HG02763 (cell line): ENCODE measurements at regions not wholly inside any gene's neighbourhood (a gene's known extent, or its start where the extent isn't known, plus 50 kb on each side); places are given as distances from the start of the nearest gene placed in this dataset.

ENCODE experiments used
- ATAC-seq: cut with Tn5 transposase; IDR thresholded peaks from one replicate; pipeline ENCODE4 v1.9.1; 2021; ENCODE audit warnings: mild to moderate bottlenecking, moderate library complexity; ENCODE audit not compliant: unreplicated experiment

DNA sequence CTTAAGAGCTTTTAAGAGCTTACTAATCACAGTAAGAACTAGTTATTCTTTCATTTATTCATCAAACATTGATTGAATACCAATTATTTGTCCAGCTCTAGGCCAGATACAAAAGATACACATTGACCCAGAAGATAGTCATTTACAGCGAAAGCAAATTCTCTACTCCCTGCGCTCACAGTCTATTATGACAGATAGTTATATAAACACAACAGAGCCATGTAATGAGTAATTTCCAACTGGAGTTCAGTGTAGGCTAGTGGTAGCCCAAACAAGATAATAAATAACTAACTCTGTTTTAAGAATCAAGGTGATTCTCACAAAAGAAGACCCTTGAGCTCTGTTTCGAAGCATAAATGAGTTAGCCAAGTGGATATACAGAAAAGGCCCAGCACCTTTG lies 397.8 kb upstream of the TLE4 start:
- ATAC-seq = no peak

DNA sequence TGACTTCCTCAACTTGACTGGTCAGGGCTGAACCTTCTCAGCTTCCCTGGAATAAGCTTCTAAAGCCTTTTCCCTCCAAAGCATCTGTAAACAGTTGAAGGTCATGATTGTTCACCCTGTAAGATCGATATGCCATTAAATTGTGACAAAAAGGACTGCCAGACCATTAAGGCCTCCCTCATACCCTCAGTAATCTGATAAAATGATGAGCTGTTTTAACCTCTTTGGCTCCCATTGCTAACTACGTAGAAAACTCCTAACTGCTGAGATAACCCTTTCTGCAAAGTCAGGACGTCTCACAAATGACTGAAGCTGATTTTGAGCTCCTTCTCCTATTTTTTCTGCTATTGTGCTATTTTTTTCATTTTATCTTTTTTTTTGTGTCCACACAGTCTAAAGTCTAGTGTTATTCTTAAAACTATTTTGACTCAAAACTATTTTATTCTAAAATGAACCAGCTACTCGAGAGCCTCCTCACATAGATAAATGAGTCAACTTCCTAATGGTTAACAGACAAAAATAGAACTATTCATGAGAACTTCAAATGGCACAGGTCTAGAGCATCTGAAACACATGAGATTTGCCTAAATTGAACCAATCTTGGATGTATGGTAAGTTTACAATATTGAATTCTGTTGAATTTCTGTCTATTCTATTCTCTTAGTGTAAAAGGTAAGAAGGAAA lies 395.6 kb upstream of the TLE4 start:
- ATAC-seq = no peak

DNA sequence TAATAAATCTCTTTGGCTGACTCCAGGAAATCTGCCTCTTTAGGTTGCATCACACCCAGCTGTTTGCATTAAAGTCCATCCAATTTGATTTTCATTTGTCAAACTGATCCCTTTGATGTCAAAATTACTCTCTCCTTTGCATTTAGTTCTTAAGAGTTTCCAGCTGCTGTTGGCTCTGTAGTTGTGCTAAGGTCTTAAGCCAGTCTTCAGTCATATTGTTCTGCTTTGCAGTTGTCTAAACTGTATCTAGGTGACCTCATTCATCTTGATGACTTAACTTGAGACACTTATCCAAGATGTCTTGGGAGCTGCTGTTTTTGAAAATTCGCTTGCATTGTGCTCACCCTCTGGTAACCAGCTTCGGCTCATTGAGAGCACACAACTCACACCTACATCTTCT lies 386.9 kb upstream of the TLE4 start:
- ATAC-seq = no peak

DNA sequence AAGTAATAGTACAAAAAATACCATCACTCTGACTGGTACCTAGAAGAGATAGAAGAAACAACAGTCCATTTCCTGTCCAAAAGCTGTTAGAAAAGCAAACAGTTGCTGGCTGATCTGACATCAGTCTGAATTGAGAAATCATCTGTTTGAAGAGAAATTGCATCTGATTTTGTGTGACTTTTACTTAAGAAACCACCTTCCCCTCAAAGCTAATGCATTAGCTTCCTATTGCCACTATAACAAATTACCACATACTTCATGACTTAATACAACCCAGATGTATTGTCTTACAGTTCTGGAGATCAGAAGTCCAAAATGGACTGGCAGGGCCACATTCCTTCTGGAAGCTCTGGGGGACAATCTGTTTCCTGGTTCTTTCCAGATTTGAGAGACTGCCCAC lies 385.9 kb upstream of the TLE4 start:
- ATAC-seq = no peak

DNA sequence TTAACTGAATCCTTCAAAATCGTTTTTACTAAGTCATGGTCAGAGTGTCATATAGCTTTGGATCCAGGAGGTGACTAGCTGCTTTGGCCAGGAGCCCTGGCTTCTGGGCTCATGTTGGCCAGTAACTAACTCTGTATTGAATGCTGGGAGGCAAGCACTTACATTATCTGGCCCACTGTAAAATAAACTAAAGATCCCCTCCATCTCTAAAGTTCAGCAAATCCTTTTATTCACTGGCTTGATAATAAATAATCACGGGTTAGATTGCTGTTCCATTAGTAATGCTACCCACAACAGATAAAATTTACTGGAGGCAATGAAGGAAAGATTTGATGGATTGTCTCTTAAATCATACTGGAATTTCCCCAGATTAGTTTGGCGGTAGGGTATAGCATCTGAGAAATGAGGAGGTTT lies 382.2 kb upstream of the TLE4 start:
- no peak for ATAC-seq

DNA sequence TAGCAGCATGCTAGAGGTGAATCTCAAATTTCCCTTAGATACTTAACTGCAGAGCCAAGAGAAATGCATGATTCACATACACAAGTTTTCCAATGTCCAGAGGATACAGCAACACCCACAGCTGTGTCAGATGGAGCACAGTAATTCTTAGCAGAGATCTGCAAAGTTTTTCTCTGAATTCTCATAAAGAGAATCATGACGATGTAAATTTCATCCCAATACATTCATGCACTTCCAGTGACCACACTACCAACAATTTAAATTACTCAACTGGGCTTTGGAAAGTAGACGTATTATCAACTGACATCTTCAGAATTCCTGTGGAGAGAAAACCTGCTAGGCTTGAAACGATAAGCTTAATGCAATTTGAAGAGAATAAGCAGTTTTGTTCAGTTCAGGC lies 378.8 kb upstream of the TLE4 start:
- no peak for ATAC-seq

DNA sequence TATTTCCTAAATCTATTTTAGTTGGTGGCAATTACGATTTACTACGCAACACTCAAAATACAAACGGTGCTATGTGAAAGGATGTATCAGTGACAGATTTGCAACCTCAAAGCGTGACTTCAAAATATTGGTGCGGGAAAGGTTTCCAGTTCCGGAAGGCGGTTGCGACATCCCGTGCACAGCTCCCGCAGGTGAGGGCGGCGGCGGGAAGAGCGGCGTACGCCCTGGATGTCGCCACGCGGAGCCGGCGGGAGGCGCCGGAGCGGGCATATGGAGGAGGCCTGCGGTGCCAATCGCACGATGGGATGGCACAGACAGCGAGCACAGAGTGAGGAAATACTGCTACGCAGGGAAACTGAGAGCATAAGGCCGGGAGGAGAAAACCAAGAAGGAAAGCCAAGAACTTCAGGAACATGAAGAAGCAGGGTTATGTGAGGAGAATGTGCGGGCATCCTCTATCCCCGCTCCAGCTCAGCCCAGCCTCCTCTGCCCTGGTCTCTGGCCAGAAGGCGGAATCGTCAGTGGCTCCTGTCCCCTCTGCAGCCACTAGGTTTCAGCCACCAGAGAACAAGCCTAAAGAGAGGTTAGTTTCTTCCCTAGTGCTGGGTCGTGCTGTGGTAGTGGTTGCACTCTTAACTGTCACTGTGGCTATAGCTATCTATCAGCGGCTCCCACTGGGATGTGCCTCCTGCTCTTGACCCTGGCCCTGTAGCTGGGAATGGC lies 378.1 kb upstream of the TLE4 start:
- no peak for ATAC-seq

DNA sequence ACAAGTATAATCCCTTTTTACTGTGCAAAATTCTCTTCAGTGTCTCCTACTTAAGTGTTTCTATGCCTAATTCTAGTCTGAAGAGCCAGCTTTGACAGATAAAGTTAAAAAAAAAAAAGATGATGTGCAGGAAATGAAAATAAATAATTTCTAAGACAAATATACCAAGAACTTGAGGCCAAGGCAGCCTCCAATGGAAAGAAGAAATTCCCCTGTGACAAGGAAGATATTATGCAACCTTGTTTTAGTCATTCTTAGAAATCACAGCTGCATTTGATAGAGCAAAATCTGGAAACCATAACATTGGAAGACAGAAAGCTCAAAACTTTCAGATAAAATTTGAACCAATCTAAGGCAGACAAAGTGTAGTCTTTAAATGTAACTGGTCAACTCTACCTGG lies 375.9 kb upstream of the TLE4 start:
- no peak for ATAC-seq

DNA sequence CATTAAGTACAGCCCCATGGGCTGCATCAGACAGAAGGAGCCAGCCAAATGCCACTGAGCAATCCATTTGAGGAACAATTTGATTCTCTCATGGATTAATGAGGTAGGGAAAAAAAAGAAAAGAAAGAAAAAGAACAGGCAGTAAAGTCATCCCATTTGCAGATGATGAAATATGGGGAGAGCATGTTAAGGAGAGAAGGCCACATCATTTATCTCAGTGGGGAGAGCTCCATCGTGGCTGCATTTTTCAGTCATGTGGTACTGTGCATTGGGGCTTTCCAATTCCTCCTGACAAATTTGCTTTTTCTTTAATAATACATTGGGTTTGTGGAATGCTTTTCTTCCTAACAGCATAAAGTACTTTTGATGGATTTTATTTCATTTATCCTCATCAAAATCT lies 375.2 kb upstream of the TLE4 start:
- no peak for ATAC-seq

DNA sequence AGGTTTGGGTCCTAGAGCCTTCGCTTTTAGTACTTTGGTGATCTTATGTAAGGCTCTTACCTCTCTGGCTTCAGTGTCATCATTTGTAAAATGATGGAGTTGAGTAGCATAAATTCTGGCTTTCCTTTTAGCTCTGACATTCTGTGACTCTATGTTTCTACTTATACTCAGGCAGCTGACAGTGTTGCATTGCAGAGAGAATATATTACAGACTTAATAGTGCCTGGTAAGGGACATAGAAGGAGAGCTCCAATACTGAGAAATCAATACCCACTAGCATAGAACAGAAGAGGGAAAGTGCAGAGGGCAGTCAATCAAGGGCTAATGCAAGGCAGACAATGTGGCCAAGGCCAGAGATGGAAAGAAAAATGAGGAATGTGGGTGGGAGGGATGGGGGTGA lies 371.4 kb upstream of the TLE4 start:
- no peak for ATAC-seq

DNA sequence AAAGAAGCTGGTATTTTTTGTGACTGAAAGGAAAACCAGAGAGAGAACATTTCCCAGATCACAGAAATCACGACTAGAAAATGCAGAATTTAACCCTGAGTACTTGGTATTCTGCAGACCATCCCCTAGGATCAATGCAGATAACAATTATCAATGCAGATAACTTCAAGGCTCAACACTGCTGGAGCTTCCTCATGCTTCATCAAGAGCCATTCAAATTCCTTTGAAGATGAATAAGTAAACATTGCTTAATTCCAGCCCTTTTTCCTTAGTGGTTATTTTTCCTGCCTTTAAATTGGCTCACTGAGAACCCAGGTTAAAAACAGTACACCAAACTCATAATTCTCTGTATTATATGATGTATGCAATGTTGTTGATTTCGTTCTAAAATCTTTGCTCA lies 370.1 kb upstream of the TLE4 start:
- ATAC-seq = no peak

DNA sequence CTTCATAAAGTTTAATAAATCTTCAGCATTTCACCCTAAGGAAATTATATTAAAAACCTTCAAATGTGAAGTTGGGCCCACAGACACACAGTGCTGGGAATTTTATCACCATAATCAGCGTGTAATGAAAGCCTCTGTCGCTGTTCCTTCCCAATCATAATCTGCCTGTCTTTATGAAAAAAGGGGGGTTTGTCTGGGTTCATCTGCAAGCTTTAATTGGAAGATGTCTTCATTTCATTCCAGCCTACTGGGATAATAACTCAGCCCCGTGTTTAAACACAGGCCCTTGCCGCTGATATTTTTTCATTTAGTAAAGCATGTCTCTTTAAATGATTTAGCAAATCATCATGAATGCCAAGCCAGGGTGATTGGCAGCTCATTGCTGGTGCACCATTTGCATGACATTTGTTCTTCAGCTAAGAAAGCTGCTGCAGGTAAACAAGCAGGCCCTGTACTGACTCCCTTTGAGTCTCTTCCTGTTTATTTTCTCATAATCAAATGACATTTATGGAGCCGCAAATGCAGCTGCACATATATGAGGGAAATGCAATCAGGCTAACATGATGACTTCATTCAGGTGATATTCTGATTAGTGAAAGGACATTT lies 362.9 kb upstream of the TLE4 start:
- no peak for ATAC-seq

DNA sequence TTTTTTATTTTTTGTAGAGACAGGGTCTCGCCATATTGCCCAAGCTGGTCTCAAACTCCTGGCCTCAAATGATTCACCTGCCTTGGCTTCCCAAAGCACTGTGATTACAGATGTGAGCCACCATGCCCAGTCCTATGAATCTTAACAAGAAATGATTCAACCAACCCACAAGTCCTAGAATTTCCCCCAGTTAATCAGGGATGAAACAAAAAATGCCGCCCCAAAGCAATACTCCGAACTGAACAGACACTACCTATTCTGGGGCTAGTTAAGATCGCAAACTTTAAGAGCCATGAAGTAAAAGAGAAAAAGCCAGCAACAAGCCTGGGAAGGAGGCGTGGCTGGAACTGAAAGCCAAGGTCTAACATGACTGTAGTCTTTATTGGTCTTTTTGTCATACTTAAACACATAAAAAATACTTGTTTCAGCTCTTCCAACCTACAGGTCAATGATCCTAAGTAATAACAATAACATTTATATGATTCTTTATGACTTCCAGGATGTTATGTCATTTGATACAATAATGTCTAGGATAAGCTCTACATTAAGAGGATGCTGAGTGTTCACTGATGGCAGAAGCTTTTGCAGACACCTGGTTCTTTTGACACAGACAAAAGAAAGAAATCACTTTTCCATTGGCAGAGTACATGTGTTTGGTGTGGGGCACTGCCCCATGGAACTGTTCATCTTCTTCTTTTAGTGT lies 361.1 kb upstream of the TLE4 start:
- ATAC-seq = no peak

DNA sequence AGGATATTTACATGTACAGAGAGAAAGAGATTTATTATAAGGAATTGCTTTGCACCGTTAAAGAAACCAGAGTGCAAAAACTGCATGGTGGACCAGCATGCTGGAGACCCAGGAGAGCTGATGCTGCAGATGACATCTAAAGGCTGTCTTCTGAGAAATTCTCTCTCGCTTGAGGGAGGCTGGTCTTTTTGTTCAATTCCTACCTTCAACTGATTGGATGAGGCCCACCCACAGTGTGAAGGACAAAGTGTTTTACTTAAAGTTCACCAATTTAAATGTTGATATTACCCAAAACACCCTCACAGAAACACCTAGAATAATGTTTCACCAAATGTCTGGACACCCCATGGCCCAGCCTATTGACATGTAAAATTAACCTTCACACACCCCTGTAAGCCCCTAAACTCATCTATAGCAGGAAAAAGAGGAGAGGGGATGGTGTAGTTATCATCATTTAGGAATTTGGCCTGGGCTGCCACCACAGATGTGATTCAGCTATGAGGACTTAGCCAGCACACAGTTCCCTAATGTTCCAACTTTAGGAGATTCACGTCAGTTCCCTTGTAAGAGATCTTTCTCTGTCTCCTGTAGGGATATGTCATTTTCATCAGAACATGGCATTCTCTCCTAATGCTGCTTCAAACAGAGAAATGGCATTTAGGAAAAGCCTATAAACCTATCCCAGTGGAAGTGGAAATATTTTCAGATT lies 358.2 kb upstream of the TLE4 start:
- ATAC-seq = no peak

DNA sequence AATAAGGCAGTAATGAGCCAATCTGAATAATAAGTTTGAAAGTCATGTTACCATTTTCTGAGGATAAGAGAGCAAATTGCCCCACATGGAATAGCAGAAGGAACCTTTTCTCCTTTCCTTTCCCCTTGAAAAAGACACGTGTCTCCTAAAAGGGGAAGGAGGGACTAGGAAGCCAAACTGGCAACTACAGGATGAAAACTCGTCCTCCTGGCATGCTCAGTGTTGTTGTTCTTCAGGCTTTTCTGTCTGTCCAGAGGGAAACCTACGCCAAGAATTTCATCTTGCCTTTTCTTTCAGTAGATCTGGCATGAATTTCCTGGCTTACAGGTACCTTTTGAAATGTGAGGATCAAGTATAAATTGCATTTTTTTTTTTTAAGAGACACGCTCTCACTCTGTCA lies 355.9 kb upstream of the TLE4 start:
- no peak for ATAC-seq

DNA sequence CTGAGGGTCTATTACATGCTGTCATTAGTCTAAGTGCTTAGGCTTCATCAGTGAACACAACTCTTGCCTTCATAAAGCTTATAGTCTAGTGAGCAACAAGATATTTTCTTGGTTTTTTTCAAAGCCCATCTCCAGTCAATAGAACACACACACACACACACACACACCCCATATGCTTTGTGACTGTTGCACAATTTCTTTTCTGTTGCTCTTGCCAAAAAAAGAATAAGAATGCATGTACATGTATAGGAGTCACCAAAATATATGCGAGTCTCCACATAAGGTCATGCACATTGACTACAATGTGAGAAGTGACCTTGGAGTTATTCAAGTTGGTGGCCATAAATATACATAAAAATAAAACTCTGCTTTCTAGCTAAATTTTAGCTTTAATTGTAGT lies 351.5 kb upstream of the TLE4 start:
- ATAC-seq = no peak

DNA sequence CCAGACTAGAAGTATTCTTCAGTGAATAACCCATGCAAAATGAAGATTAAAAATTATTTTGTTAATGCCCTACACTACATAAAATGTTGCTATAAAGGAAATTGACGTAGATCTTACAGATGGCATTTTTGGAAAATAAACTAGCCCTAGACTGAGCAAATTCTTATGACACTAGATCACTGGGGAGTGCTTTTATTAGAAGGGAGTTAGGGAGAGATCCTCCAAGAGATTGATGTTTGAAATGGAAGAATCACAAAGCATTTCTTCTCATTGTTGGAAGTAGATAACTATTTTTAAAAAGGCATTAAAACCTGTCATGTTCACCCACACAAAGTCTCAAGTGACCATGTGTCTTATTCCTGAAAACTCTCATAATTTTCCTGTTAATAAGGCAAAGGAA lies 351.1 kb upstream of the TLE4 start:
- ATAC-seq = no peak

DNA sequence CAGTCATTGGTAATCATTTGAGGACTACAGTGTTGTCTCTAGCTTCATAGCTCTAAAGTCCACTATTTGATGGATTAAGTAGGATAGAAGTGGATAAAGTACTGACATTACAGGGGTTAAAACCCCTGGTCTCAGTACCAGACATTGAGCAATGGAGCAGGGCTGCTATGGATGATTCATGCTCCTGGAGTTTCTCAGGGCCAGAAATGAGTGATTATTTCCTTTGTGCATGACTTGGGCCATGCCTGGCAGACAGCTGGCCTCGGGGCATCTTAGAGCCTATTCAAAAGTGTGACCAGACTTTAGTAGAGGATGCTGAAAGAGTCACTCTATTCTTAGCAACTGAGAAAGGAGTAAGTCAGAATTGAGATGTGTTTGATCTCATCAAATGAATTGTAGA lies 350.7 kb upstream of the TLE4 start:
- ATAC-seq = no peak

DNA sequence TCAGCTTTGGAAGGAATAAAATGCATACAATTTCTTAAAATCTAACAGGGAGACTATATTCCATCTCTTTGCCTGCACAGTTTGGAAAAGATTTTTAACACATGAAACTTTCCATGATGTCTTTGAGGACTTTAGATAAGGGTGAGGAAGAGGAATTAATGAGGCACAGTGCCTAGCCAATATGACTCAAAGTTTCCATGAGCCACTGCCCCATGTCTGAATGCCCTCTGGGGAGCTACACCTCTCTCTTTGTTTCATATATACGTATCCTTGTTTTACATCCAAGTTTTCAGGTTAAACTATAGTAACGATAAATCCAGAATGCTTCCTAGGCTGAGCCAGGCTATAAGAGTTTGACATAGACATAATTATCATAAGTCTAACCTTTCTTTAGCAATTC lies 349.3 kb upstream of the TLE4 start:
- no peak for ATAC-seq

DNA sequence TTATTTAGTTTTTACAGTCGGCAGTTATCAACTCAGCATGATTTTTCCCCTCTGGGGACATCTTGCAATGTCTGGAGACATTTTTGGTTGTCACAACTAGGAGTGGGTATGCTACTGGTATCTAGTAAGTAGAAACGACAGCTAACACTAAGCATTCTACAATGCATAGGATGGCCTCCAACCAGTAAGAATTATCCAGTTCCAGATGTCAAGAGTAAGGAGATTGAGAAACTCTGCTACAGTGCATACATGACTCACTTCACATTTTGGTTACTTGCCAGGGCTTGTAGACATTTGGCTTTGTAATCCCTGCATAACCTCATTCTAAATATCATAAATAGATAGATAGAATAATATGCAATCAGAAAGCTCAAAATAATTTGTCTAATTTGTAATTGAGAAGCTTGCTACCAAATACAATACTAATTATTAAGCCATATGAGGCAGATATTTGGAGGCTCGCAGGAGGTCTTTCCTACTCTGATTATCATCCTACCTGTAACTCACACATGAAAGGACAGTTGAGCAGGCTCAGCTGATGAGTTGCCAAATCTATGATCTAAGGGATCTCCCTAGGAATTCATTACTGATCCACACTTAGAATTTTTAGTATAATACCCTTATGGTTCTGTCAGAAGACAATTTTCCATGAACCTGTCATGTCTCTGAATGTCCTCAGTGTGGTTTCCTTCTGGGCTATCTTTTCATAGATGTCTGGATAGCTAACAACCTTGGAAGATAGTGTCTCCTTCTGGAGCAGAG lies 346.9 kb upstream of the TLE4 start:
- ATAC-seq = no peak

DNA sequence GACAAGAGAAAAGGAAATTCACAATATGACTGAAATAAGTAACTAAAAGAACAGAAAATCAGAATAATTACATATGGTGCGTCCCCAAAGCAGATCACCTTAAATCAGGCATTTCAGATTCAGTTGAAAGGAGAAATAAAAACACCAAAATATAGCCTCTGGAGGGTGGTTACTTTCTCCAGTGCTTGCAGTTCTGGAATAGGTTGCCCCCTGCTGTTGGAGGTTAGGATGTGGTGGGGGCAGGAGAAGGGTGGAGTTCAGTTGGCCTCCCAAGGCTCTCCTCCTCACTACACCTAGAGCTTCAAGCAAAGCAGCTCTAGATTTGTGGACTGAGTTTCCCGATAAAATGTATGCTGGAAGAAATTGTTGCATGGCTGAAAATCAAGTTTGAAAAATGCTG lies 338.2 kb upstream of the TLE4 start:
- no peak for ATAC-seq
